Caco-2 (cell line): ENCODE measurements at regions not wholly inside any gene's neighbourhood (a gene's known extent, or its start where the extent isn't known, plus 50 kb on each side); places are given as distances from the start of the nearest gene placed in this dataset.

Experiments
- BruUV-seq: library from RNA; stranded (reverse); fragments of 400-500 nt; replicated peaks from 2 replicates; lab custom pipeline; 2021; lab: Mats Ljungman, UMichigan
- CTCF ChIA-PET: fragments of 300-600 bp; sonication (Branson Sonifier 250); formaldehyde crosslinking; loops from one replicate; lab custom pipeline; 2022; ENCODE audit warnings: antibody characterized with exemption; lab: Charles Lee
- POLR2A ChIA-PET: fragments of 300-600 bp; sonication (Branson Sonifier 250); formaldehyde crosslinking; loops from one replicate; lab custom pipeline; 2022; ENCODE audit warnings: antibody characterized with exemption; lab: Charles Lee
- DNase-seq, 2 experiments: peaks; one replicate each; pipeline versions ENCODE4 v3.0.0 to v3.0.0-alpha.2; 2020 to 2022
- H3K27me3 ChIP-seq: replicated peaks from 2 replicates; pipeline ENCODE4 v1.6.0; 2011; ENCODE audit warnings: low read length; ENCODE audit not compliant: control insufficient read depth, insufficient read depth
- H3K36me3 ChIP-seq: 2 replicates; pipeline ENCODE4 v1.5.1; 2011; ENCODE audit warnings: low read length; ENCODE audit not compliant: control insufficient read depth, insufficient read depth
- H3K4me1 ChIP-seq: fragments of 250-450 bp; sonication (Bioruptor Pico); 2 replicates; pipeline ENCODE4 v1.5.1; 2020; ENCODE audit warnings: mild to moderate bottlenecking
- H3K4me3 ChIP-seq: 2 replicates; pipeline ENCODE4 v1.5.1; 2011; ENCODE audit warnings: low read depth, mild to moderate bottlenecking, control low read depth, low read length
- H3K9me3 ChIP-seq: fragments of 250-450 bp; sonication (Bioruptor Pico); 2 replicates; pipeline ENCODE4 v1.5.1; 2020; ENCODE audit warnings: mild to moderate bottlenecking, moderate library complexity
- H3K27ac Mint-ChIP-seq: one replicate; pipeline ENCODE4 v1.8.0; 2022; ENCODE audit warnings: mixed read lengths; ENCODE audit not compliant: unreplicated experiment
- H3K27me3 Mint-ChIP-seq: one replicate; pipeline ENCODE4 v1.8.0; 2022; ENCODE audit warnings: mixed read lengths; ENCODE audit not compliant: insufficient read depth, unreplicated experiment
- H3K36me3 Mint-ChIP-seq: one replicate; pipeline ENCODE4 v1.8.0; 2022; ENCODE audit warnings: mild to moderate bottlenecking, mixed read lengths; ENCODE audit not compliant: insufficient read depth, unreplicated experiment
- H3K4me1 Mint-ChIP-seq: one replicate; pipeline ENCODE4 v1.8.0; 2022; ENCODE audit warnings: low read depth, mixed read lengths; ENCODE audit not compliant: unreplicated experiment
- H3K4me3 Mint-ChIP-seq: one replicate; pipeline ENCODE4 v1.8.0; 2022; ENCODE audit warnings: mild to moderate bottlenecking, moderate library complexity, mixed read lengths; ENCODE audit not compliant: unreplicated experiment
- H3K9me3 Mint-ChIP-seq: one replicate; pipeline ENCODE4 v1.8.0; 2022; ENCODE audit warnings: mixed read lengths; ENCODE audit not compliant: unreplicated experiment
- CTCF ChIP-seq, 2 experiments: fragments of 200-600 bp in 1 of 2; IDR thresholded peaks; 1 replicate in 1 of 2; 2 replicates in 1 of 2; pipeline versions ENCODE4 v1.5.1 to v1.8.0; 2011 to 2022; ENCODE audit warnings: antibody characterized with exemption in 1 of 2, control low read depth in 1 of 2, inconsistent platforms in 1 of 2, low read depth in 1 of 2, low read length in 1 of 2, mild to moderate bottlenecking in 1 of 2, moderate library complexity in 1 of 2; ENCODE audit not compliant: insufficient read depth in 1 of 2, severe bottlenecking in 1 of 2, unreplicated experiment in 1 of 2
- intact Hi-C: fragments of 100-400 bp; cut with micrococcal nuclease; formaldehyde crosslinking; loops from one replicate; pipeline ENCODE4 v1.10.0; 2022; ENCODE audit not compliant: unreplicated experiment

- no peaks in the 10 kb centered on the region for H3K27me3 ChIP-seq
- no peak for DNase-seq
- no peaks in the 10 kb centered on the region for H3K36me3 ChIP-seq
- no peak overlapping the region for H3K4me3 ChIP-seq
- ChIA-PET POLR2A (no interaction called here), CTCF (no interaction called here)
- no peak overlapping the region for H3K4me3 Mint-ChIP-seq
- H3K4me1 Mint-ChIP-seq, result no peaks in the 10 kb centered on the region
- TF ChIP-seq CTCF (IDR thresholded peaks at IDR 0.05; ENCODE audit: insufficient read depth in 1 of 2, low read depth in 1 of 2, low read length in 1 of 2, severe bottlenecking in 1 of 2, unreplicated experiment in 1 of 2), result no peak
- BruUV-seq, result no TSS peak
- H3K4me1 ChIP-seq, result no peaks in the 10 kb centered on the region
- no peaks in the 10 kb centered on the region for H3K36me3 Mint-ChIP-seq
- H3K9me3 ChIP-seq, result no peaks in the 10 kb centered on the region
- H3K27me3 Mint-ChIP-seq, result no peaks in the 10 kb centered on the region
- intact Hi-C loops, result no loop called here
- no peaks in the 10 kb centered on the region for H3K9me3 Mint-ChIP-seq
- H3K27ac Mint-ChIP-seq, result no peak overlapping the region
Measured at GRCh38 chr10:130901311-130902165, 410.0 kb downstream of the TCERG1L start.

- no peaks in the 10 kb centered on the region for H3K9me3 ChIP-seq
- intact Hi-C loops, result no loop called here
- no peak overlapping the region for H3K27ac Mint-ChIP-seq
- H3K27me3 ChIP-seq, result no peaks in the 10 kb centered on the region
- H3K9me3 Mint-ChIP-seq, result no peaks in the 10 kb centered on the region
- no TSS peak for BruUV-seq
- H3K27me3 Mint-ChIP-seq, result no peaks in the 10 kb centered on the region
- no peak overlapping the region for H3K4me3 ChIP-seq
- no peaks in the 10 kb centered on the region for H3K4me1 ChIP-seq
- DNase-seq, result no peak
- no peaks in the 10 kb centered on the region for H3K36me3 Mint-ChIP-seq
- ChIA-PET CTCF (no interaction called here), POLR2A (no interaction called here)
- no peaks in the 10 kb centered on the region for H3K36me3 ChIP-seq
- no peaks in the 10 kb centered on the region for H3K4me1 Mint-ChIP-seq
- no peak overlapping the region for H3K4me3 Mint-ChIP-seq
- TF ChIP-seq CTCF (IDR thresholded peaks at IDR 0.05; ENCODE audit: insufficient read depth in 1 of 2, low read depth in 1 of 2, low read length in 1 of 2, severe bottlenecking in 1 of 2, unreplicated experiment in 1 of 2), result no peak
Measured at GRCh38 chr10:130902471-130902870, 409.1 kb downstream of the TCERG1L start.

GRCh38 chr10:130902929-130903328 lies 408.6 kb downstream of the TCERG1L start:
- intact Hi-C loops, result no loop called here
- ChIA-PET POLR2A (no interaction called here), CTCF (no interaction called here)
- BruUV-seq, result no TSS peak
- no peaks in the 10 kb centered on the region for H3K36me3 Mint-ChIP-seq
- H3K9me3 ChIP-seq, result no peaks in the 10 kb centered on the region
- H3K4me3 ChIP-seq, result no peak overlapping the region
- H3K36me3 ChIP-seq, result no peaks in the 10 kb centered on the region
- H3K27me3 ChIP-seq, result no peaks in the 10 kb centered on the region; the same call in 1 of the 2 replicates
- H3K4me3 Mint-ChIP-seq, result no peak overlapping the region
- no peaks in the 10 kb centered on the region for H3K9me3 Mint-ChIP-seq
- TF ChIP-seq CTCF (IDR thresholded peaks at IDR 0.05; ENCODE audit: insufficient read depth in 1 of 2, low read depth in 1 of 2, low read length in 1 of 2, severe bottlenecking in 1 of 2, unreplicated experiment in 1 of 2), result no peak
- H3K4me1 Mint-ChIP-seq, result no peaks in the 10 kb centered on the region
- H3K27me3 Mint-ChIP-seq, result peaks cover 2% of the 10 kb centered on the region
- H3K4me1 ChIP-seq, result no peaks in the 10 kb centered on the region
- no peak overlapping the region for H3K27ac Mint-ChIP-seq
- no peak for DNase-seq
